Urinary bladder (tissue), 3 donors: ENCODE measurements at regions not wholly inside any gene's neighbourhood (a gene's known extent, or its start where the extent isn't known, plus 50 kb on each side); places are given as distances from the start of the nearest gene placed in this dataset.

Experiments
- DNase-seq: peaks from one replicate; pipeline ENCODE4 v3.0.0-alpha.2; 2015; ENCODE audit errors: extremely low spot score
- H3K27ac ChIP-seq: one replicate; pipeline ENCODE4 v1.5.1; 2013; ENCODE audit warnings: low read depth, mild to moderate bottlenecking, moderate library complexity
- H3K36me3 ChIP-seq: one replicate; pipeline ENCODE4 v1.6.1; 2013; ENCODE audit warnings: mild to moderate bottlenecking, moderate library complexity; ENCODE audit not compliant: insufficient read depth
- H3K4me1 ChIP-seq: one replicate; pipeline ENCODE4 v1.6.1; 2013; ENCODE audit warnings: mild to moderate bottlenecking, moderate library complexity; ENCODE audit not compliant: insufficient read depth
- H3K4me3 ChIP-seq: one replicate; pipeline ENCODE4 v1.5.1; 2013; ENCODE audit warnings: low read depth, low read length
- WGBS: extraction: QIAGEN DNeasy Blood & Tissue Kit; methylation state at CpG from one replicate; pipeline ENCODE4 v1.1.7; 2013; 5-methylcytosine and 5-hydroxymethylcytosine counted together
- donor health status: healthy with polysubstance abuse.
- donor health status: healthy.

DNA sequence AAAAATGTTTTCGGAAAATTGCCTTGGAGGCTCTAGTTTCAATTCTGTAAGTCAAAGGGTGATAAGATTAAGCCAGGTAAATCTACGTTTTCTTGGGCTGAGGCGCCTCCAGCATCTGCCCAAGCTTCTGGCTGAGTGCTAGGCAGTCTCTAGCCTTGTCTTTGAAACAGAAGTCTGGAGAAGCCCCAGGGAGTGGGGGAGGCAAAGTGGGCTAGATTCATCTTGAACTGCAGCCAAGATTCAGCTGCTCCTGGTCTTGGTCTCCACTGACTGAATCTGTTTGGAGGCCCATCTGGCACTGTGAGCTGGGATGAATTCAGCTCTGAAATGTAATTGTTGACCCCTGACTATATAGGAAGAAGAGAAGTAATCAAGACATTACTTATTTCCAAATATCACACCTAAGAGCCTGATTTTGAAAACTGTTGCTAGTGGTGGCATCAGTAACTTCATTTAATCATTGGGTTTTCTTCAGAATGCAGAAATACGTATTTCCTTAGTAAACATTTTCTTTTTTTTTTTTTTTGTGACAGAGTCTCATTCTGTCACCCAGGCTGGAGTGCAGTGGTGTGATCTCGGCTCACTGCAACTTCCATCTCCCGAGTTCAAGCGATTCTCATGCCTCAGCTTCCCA lies 187.3 kb upstream of the LEF1 start:
- DNase-seq = no peak
- Histone ChIP-seq H3K4me1 (peaks cover 1% of the 10 kb centered on the region), H3K36me3 (no peaks in the 10 kb centered on the region), H3K4me3 (no peak overlapping the region), H3K27ac (no peak overlapping the region)
- 84% methylated on average over 7 of the region's 7 CpGs for WGBS

DNA sequence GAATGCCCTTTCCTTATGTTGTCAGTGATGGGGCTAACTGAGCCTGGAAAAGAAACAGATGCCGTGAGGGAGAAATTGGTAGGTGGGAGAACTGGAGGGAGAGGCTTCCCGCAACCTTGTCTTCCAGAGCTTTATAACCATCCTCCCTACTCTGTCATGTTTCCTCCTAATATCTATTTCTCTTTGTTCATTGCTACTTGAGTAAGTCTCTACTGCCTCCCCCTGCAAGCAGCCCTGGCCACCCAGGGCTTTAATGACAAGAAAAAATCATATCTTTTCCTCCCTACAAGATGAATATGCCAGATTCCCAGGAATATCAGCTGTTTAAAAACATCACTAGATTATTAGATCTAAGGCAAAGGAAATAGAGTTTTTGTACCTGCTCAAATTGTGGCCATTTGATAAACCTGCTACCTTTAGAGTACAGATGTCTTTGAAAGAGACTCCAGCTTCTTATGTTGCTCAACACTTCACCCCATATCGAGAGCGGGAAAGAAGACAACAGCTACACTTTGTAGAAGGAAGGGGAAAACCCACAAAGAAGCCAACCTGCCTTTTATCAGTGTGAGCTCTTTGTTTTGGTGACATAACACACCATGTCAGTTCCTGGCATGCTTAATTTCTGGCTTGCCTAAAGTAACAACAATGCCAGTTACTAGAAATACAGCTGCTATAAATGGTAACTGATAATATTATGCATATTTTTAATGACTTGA lies 186.6 kb upstream of the LEF1 start:
- no peak for DNase-seq
- 80% methylated on average over 4 of the region's 4 CpGs for WGBS
- no peaks in the 10 kb centered on the region for H3K36me3 ChIP-seq
- H3K4me3 ChIP-seq = no peak overlapping the region
- peaks cover 1% of the 10 kb centered on the region for H3K4me1 ChIP-seq
- no peak overlapping the region for H3K27ac ChIP-seq

DNA sequence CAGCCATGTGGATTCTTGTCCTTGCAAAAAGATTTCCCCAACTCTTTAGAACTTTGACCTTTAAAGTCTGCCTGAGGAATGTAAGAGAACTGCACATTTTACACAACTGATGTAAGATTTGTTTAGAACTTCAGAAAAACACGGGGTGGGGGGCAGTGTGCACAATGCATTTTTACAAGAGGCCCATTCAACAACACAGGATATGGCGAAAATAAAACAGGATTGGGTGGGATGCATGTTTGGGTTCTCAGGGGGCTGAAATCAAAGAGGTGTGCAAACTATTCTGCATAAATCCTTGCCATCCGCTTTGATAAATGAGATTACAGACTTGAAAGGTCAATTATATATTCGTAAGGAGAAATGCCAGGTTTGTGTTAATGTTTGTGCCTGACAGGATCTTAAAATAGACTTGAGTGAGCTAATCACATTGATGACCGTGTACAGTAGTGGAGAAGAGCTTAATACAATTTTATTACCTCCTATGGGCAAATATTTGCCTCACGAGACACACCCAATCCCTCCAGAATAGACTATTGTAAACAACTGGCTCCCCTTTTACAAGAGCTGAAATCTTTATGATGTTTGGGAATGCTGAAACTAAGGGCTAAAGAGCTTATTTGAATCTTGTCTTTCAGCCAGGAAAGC lies 184.1 kb upstream of the LEF1 start:
- DNase-seq = no peak
- no peaks in the 10 kb centered on the region for H3K36me3 ChIP-seq
- no peak overlapping the region for H3K4me3 ChIP-seq
- WGBS = 30% methylated on average over 6 of the region's 6 CpGs
- H3K27ac ChIP-seq = no peak overlapping the region
- H3K4me1 ChIP-seq = peaks cover 1% of the 10 kb centered on the region

DNA sequence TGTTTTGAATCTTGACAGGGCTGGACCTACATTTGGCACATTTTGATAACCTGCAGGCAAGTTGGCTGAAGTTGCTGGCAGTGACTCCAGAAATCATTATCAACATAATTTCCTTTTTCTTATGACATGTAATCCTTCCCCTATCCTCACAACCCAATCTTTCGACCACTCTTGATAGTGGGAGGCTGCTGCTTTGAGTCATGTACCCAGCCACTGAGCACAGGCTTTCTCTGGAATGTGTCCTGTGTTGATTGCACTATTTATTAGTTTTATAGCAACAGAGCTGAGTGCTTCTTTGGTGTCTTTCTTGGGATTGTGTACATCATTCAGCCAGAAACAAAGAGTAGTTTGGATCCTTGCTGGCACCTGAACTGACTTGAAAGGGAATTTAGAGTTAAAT lies 183.1 kb upstream of the LEF1 start:
- Histone ChIP-seq H3K36me3 (no peaks in the 10 kb centered on the region), H3K4me1 (peaks cover 1% of the 10 kb centered on the region), H3K4me3 (no peak overlapping the region), H3K27ac (no peak overlapping the region)
- no peak for DNase-seq
- whole genome bisulfite sequencing = 34% methylated on average over 1 of the region's 1 CpG

DNA sequence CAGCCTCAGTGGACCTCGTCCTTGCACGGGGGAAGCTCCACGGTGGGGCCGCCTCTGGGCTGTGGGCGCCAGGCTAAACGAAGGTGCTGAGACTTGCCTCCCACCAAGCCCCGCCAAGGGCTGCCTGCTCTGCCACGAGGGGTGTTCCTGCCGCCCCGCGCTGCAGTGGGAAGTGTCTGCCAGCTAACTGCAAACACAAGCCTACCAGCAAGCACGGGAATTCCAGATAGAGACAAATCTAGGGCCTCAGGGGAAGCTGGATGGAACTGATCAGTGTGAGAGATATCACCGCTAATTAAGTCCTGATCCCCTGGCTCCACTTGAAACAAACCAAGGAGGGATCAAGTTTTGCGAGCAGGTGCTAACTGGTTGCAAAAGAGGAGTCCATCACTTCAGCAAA lies 181.6 kb upstream of the LEF1 start:
- 58% methylated on average over 14 of the region's 14 CpGs for WGBS
- no peak overlapping the region for H3K27ac ChIP-seq
- H3K4me1 ChIP-seq = peaks cover 1% of the 10 kb centered on the region
- no peak overlapping the region for H3K4me3 ChIP-seq
- no peaks in the 10 kb centered on the region for H3K36me3 ChIP-seq
- DNase-seq = no peak

DNA sequence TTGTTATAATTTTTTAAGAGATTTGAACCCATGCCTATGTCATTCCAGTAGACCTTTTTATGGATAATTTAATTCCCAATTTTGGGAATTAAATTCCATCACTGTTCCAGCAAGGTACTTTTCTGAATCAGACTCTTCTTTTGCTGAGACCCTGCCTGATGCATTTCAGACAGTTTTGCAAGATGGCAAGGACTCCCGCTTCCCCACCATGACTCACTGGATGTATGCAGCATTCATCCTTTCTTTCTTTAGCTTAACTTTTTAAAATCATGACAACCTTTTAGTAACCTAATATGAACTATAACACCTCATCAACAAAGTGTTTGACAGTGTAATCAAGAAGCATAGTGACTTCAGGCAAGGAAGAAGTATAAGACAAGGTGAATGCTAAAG lies 178.1 kb upstream of the LEF1 start:
- Histone ChIP-seq H3K4me3 (no peak overlapping the region), H3K27ac (no peak overlapping the region), H3K36me3 (no peaks in the 10 kb centered on the region), H3K4me1 (no peaks in the 10 kb centered on the region)
- DNase-seq = no peak
- WGBS = 96% methylated on average over 1 of the region's 1 CpG

DNA sequence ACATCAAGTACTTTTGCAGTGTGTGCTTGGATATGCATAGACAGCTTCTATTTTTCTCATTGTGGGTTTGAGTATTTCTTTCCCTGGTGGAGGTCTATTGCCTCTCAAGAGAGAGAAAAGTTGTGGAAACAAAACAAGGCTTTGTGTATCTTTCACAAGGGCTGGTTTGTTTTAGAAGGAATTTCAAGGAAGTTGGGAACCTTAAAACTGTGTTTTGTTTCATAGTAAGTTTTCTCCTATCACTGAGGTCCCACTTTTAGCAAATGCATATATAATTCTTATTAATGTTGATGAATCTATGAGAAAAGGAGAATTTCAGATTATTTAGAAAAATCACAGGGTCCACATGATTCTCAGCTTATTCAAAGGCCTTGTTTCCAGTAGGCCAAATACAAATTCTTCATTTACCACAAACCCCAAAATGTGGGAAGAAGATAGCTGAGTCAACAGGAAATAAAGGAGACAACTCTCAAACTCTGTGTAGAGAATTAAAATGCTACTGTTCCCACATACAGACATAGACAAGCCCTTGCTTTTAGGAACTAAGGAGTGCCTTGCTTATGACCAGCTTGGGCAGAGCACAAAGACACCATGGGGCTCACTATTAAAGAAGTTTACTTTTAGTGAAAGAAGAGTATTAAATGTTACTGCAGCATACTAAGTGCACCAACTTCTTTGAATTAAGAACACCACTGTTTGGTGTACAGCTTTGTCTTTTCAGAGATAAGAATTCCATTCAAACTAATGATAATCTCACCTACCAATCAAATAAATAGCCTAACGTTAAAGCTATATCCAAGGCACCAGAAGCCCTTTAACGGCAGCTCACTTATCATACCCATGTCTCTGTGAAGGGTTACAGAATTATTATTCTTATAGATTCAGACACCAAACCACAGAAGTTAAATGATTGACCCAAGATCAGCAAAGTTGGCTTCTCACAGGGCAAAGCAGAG lies 177.4 kb upstream of the LEF1 start:
- no peak overlapping the region for H3K27ac ChIP-seq
- H3K4me3 ChIP-seq = no peak overlapping the region
- no peaks in the 10 kb centered on the region for H3K36me3 ChIP-seq
- WGBS = 45% methylated on average over 2 of the region's 2 CpGs
- no peaks in the 10 kb centered on the region for H3K4me1 ChIP-seq
- no peak for DNase-seq

DNA sequence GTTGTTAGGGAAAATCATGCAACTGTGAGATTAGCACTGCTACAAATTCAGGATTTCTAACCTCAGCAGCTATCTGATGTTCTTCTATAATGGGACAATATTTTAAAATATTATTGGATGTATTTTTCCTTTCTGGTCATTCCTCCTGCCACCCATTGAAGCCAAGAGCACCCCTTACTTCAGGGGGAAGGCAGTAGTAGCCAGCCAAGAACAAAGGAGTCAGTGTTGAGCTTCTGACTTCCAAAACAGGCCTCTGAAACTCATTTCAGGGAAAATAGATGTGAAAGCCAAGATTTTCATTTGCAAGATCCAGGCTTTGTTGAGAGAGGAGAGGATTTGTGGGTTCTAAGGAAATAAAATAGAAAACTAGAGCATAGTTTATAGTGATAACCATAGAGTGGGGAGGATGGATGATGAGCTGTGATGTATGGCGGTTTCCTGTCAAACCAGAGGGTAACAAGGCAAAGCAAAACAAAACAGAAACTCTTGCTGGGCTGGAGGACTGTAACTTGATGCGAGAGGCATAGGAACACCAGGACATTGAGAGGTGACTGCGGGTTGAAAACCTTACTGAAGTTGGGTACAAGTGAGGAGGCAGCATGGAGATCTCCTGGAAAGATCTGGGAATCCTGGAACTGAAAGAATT lies 173.7 kb upstream of the LEF1 start:
- Histone ChIP-seq H3K36me3 (no peaks in the 10 kb centered on the region), H3K27ac (no peak overlapping the region), H3K4me1 (no peaks in the 10 kb centered on the region), H3K4me3 (no peak overlapping the region)
- no peak for DNase-seq
- WGBS = 72% methylated on average over 3 of the region's 3 CpGs

DNA sequence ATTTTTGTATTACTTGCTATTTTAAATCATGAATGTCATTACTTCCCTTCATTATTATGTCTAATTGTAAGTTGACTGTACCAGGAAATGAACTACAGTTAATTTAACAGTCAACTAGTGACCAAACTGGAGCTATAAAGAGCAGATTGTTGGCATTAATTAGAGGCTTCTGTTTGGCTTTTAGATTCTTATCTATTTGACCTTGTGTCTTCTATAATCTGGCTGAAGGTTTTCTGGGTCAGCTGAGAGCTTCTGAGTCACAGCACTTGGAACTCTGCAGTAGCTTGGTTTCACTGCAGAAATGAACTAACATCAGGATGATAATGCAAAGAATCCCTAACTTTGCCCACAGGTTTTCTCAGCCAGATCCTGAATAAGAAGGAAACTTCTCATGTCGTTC lies 169.2 kb upstream of the LEF1 start:
- Histone ChIP-seq H3K4me1 (no peaks in the 10 kb centered on the region), H3K36me3 (no peaks in the 10 kb centered on the region), H3K27ac (no peak overlapping the region), H3K4me3 (no peak overlapping the region)
- no peak for DNase-seq
- 28% methylated on average over 1 of the region's 1 CpG for WGBS

DNA sequence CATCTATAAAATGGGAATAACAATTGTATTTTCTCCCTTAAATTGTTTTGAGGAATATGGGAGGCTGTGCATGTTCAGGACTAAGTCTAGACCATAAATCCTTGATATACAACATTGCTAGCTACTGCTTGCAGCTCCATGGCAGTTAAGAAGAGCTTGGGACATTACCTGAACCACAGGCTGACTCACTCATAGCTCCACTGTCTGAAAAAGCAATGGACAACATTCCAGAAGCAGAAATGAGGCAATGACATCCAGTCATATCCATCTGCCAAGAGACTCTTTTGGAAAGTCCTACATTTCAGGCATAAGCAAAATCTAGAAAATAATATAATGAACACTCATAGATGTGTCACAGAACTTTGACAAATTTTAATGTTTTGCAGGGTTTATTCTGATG lies 167.3 kb upstream of the LEF1 start:
- no peak overlapping the region for H3K27ac ChIP-seq
- H3K4me1 ChIP-seq = no peaks in the 10 kb centered on the region
- H3K36me3 ChIP-seq = no peaks in the 10 kb centered on the region
- no peak for DNase-seq
- H3K4me3 ChIP-seq = no peak overlapping the region

DNA sequence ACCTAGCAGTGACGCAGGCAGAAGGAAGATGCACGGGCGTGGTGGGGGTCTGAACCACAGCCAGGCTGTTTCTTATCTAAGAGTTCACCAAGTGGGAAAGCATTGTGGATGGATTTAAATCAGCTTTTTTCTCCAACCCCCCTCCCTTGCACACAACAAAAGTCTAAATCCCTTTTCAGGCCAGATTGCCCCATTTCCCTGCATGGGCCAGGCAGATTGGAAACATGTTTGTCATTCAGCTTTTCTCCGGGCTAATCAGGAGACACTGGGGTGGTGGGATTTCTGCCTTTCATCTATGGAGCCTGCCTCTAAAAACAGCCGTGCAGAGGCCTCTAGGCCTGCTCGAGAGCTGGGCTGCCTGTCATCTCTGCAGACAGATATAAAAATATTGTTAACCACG lies 166.3 kb upstream of the LEF1 start:
- no peak for DNase-seq
- WGBS = 64% methylated on average over 7 of the region's 7 CpGs

DNA sequence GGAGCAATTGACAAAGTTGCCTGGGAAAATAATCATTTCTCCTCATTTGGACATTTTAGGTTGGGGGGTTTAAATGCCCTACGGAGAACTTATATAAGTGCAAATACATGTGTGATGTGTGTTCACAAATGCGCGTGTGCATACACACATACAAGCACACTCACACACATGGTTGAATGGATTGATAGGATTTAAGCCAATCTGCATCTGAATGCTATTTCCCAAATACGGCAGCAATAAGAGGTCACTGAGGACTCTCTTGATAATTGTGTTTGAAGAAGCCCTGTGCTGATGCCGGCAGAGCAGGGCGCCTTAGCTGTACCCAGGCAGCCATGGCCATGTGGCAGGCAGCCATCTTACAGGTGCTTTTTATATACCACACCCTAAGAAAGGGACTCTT lies 165.3 kb upstream of the LEF1 start:
- no peak for DNase-seq
- WGBS = 87% methylated on average over 6 of the region's 6 CpGs
- Histone ChIP-seq H3K27ac (no peak overlapping the region), H3K4me3 (no peak overlapping the region), H3K4me1 (no peaks in the 10 kb centered on the region), H3K36me3 (no peaks in the 10 kb centered on the region)

More for the DNA sequence above, 166.3 kb upstream of the LEF1 start:
- Histone ChIP-seq H3K4me1 (no peaks in the 10 kb centered on the region), H3K4me3 (no peak overlapping the region), H3K36me3 (no peaks in the 10 kb centered on the region), H3K27ac (no peak overlapping the region)

DNA sequence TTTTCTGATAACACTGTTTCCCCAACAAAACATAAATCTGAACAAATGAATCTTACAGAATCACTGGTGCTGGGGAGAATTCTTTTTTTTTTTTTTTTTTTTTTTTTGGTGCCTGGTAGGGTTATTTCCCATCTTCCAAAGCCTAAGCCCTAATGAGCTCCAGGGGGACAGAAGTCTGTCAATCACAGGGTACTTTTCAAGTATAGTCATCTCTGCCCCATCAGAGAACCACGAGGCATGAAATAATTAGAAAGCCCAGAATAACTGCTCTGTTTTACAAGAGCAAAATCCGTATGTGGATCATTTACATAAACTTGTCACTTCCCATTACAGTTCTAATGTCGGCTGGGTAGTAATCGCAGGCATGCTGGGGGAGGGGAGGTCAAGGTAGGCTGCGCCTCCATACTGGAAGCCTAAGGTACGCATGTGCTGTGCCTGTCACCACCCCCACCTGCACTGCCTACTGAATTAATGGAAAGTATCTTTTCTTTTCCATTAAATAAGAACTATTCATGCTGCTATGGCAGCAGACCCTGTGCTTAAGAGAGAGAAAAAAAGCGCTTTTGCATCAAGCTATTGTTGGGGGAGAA lies 164.7 kb upstream of the LEF1 start:
- 60% methylated on average over 7 of the region's 7 CpGs for WGBS
- no peak for DNase-seq
- no peaks in the 10 kb centered on the region for H3K36me3 ChIP-seq

More for the DNA sequence above, 164.7 kb upstream of the LEF1 start:
- H3K4me1 ChIP-seq = no peaks in the 10 kb centered on the region
- no peak overlapping the region for H3K27ac ChIP-seq
- H3K4me3 ChIP-seq = no peak overlapping the region
